ENCODE measurements at regions not wholly inside any gene's neighbourhood (a gene's known extent, or its start where the extent isn't known, plus 50 kb on each side); places are given as distances from the start of the nearest gene placed in this dataset.

- no peak for DNase-seq
Measured at GRCh38 chr14:98154254-98154653, 1117.7 kb downstream of the BCL11B start.

- DNase-seq: no peak
Measured at GRCh38 chr14:98156411-98156810, 1115.6 kb downstream of the BCL11B start.

GRCh38 chr14:98160901-98161300, 1111.1 kb downstream of the BCL11B start:
- no peak for DNase-seq

GRCh38 chr14:98161356-98161755, 1110.6 kb downstream of the BCL11B start:
- DNase-seq: no peak

DNA sequence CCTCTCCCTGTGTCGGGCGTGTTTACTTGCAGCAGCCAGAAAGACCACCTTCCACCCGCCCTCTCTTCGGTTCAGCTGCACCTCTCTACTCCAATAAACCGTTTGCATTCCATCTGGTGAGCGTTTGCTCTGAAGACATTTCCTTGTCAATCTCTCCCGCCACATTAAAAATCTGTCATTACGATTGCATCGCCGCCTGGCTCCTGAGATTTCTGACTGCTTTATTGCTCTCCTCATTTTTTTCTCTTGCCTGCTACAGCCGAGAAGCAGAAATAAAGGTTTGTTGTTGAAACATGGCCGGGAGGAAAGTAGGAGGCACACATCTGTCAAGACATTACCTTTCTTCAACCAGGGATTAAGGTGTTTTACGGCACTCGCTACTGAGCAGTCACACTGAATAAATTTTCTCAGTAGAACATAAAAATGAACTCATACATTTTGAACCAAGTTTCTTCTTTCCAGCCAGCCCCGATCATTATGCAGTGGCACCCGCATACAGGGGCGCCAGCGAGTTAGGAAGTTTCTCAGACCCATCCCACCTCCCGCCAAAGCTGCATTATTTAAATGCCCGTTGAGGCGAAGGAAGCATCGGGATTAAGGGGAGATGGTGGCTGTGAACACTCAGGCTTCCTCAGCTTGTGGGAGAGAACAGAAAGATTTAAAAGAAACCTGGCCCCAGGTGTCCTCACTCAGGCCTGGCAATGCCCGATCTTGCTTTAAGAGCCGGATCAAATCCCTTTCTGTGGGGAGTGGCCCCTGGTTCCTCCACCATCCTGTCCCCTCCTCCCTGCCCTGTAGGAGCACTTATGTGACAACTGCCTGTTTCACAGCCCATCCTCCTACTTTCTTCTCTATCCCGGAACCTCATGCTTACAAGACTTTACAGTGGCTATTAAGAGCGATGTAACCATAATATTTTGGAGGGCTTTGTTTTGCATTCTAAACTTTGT, 1108.9 kb downstream of the BCL11B start:
- DNase-seq: no peak

DNA sequence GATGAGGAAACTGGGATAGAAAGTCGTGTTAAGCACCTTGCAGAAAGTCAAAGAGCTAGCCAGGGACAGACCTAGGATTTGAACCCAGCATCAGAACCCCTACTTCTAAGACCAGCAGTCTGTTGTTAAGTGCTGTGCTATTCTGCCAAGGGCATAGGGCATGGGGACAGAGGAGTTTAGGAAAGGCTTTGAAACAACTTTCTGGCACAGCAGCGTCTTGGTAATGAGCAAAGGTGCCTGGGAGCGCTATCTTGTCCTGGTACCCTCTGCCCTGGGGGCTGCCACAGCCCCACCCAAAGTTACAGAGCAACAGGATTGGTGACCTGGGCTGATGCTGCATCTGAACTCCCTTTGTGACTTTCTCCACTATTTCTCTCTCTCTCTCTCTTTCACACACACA, 1108.1 kb downstream of the BCL11B start:
- DNase-seq: no peak

DNA sequence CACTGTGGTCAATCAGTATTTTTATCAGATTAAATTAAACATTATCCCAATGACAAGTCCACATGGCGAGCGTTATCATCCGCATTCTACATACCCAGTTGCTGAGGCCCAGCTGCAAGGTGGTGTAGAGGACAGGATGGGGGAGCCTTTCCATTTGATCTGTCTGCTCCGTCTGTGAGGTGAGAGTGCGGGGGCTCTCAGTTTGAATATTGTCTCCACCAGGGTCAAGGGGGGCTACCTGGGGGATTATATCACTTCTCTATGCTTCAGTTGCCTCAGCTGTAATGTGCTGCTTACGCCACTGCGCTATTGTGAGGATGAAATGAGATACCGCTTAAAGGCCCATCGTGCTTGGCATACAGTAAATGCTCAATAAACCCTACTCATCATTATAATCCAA, 1106.0 kb downstream of the BCL11B start:
- DNase-seq: no peak

DNA sequence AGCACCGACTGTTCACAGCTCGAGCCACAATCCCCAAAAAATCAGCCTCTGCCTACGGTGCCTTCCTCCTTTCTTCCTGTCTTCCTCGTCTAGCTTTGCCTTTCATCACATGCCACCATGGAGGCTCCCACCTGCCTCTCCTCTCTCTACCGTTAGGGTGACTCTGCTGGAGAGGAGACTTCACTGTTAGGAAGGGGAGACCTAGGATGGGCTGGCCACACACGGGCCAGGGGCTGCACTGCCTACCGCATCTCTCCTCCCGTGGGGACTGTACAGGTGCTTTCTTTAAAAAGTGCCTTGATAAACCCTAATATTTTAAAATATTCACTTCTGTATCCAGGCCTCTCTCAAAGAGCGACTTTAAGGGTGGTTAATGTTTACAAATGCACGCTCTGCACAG, 1104.7 kb downstream of the BCL11B start:
- no peak for DNase-seq

DNA sequence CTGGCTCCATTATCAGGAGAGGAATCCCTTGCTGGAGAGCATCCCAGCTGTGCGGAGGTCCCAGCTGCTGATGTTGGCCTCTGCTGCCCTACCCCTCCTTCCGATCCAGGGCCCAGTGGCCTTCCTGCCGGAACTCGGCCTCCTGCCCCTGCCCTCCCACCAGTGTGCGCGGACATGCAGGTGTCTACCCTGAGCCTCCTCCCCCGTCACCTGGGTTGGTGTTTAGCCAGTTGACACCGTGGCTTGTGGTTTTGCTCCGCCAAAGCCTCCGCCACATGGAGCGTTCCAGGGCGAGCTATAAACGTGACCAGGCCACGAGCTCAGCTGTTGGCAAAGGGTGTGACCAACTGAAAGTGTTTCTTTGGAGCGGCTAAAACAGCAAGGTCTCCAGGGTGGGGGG, 1104.3 kb downstream of the BCL11B start:
- no peak for DNase-seq

DNA sequence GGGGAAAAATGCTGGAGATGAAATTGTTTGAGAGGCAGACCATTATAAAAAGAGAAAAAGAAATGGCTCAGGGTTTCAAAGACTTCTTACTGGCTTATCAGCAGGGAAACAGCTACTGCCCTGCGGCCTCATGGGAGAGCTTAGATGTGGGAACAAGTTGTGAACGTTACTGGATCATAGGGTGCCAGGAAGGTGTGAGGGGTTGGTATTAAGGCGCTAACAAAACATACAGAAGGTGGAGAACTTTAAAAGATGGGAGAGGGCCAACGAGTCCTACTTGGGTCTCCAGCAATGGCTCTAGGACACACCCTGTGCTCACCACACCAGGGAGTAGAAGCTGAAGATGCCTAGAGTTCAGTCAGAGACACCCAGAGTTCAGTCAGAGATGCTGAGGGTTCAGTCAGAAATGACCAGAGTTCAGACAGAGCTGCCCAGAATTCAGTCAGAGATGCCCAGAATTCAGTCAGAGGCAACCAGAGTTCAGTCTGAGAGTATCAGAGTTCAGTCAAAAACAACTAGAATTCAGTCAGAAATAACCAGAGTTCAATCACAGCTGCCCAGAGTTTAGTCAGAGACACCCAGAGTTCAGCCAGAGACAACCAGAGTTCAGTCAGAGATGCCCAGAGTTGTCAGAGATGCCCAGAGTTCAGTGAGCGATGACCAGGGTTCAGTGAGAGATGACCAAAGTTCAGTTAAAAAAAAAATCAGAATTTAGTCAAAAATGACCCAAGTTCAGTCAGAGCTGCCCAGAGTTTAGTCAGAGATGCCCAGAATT, 1103.6 kb downstream of the BCL11B start:
- no peak for DNase-seq

GRCh38 chr14:98169170-98169587, 1102.8 kb downstream of the BCL11B start:
- DNase-seq: no peak

DNA sequence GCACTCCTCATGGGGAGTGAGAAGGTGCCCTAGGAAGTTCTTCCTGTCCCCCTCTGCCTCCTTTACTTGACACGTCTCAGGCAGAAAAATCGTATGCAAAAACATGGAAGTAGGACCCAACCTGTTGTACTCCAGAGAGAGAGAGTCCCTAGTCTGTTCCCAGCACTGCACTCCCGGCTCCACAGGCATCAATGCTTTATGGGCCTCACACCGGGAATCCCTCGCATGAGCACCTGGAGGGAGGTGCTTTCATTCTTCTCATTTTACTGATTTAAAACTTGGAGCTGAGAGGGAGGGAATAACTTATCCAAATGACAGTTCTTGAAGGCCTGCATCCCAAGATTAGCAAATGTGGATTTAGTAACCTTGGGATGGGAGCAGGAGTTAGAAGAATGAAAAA, 1101.4 kb downstream of the BCL11B start:
- no peak for DNase-seq

- DNase-seq: no peak
Measured at GRCh38 chr14:98171654-98172053, 1100.3 kb downstream of the BCL11B start.

- DNase-seq: no peak
Measured at GRCh38 chr14:98172243-98172778, 1099.7 kb downstream of the BCL11B start.

GRCh38 chr14:98173305-98173704, 1098.7 kb downstream of the BCL11B start:
- no peak for DNase-seq

DNA sequence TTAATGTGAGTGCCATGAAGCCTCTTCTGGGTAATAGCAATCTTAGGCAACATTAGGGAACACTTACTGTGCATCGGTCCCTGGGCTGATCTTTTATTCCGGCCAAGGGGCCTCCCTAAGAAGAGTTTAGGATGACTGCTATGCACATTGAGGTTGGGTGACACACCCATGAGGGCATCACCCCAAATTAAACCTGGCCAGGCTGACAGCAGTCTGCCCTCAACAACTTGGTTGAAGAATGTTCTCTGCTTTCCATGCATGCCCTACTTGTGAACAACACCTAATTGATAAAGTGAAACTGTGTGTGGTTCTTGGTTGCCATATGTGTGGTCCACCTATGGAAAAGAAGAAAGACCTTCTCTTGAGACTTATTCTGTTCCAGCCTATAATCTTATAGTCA, 1098.0 kb downstream of the BCL11B start:
- no peak for DNase-seq

- DNase-seq: no peak
Measured at GRCh38 chr14:98175436-98175835, 1096.6 kb downstream of the BCL11B start.

GRCh38 chr14:98175881-98176280, 1096.1 kb downstream of the BCL11B start:
- DNase-seq: no peak

DNA sequence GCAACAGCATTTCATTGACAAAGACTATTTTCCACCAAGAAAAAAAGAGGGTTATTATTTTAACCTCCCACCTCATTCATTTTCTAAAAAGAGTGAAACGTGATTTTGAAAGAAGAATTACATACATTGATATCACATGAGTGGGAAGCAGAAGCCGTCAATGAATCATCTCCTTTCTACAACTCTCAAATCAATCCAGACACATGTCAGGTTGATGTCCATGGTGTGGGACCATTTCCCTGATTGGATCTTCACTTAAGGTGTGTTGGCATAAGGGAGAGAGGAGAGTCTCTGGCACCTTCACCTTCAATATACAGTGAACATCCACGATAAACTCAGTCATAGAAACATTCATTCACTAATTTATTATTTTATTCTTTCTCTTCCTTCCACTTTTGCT, 1095.1 kb downstream of the BCL11B start:
- no peak for DNase-seq

GRCh38 chr14:98177551-98177950, 1094.4 kb downstream of the BCL11B start:
- DNase-seq: no peak

GRCh38 chr14:98181241-98181640, 1090.8 kb downstream of the BCL11B start:
- no peak for DNase-seq

- DNase-seq: no peak
Measured at GRCh38 chr14:98181768-98182167, 1090.2 kb downstream of the BCL11B start.

GRCh38 chr14:98182393-98183055, 1089.5 kb downstream of the BCL11B start:
- no peak for DNase-seq

Measured in inflammatory macrophage treated with lipopolysaccharide for 1 hour (primary cell).